Peyer's patch (tissue), 4 donors: ENCODE measurements at regions not wholly inside any gene's neighbourhood (a gene's known extent, or its start where the extent isn't known, plus 50 kb on each side); places are given as distances from the start of the nearest gene placed in this dataset.

Source experiments
- DNase-seq, 3 donors: peaks; one replicate each; pipeline ENCODE4 v3.0.0-alpha.2; 2017 to 2019
- H3K27ac ChIP-seq, 4 donors: fragments of 200-600 bp; sonication (generic); one replicate each; pipeline ENCODE4 v1.5.1; 2016 to 2019
- H3K27me3 ChIP-seq, 2 donors: fragments of 200-600 bp; sonication (generic); one replicate each; pipeline ENCODE4 v1.5.1; 2019
- H3K36me3 ChIP-seq, 3 donors: fragments of 200-600 bp; sonication (generic); one replicate each; pipeline ENCODE4 v1.5.1; 2016 to 2019
- H3K4me1 ChIP-seq, 4 donors: fragments of 200-600 bp; sonication (generic); one replicate each; pipeline ENCODE4 v1.5.1; 2016 to 2019
- H3K4me3 ChIP-seq, 4 donors: fragments of 200-600 bp; sonication (generic); 1 replicate in 3 of 4; 2 replicates in 1 of 4; pipeline ENCODE4 v1.5.1; 2016 to 2019; ENCODE audit warnings: mild to moderate bottlenecking in 1 of 4
- H3K9me3 ChIP-seq, 4 donors: fragments of 200-600 bp; sonication (generic); one replicate each; pipeline ENCODE4 v1.5.1; 2016 to 2019; ENCODE audit warnings: mild to moderate bottlenecking in 1 of 4
- CTCF ChIP-seq, 6 experiments: fragments of 450-650 bp in 4 of 6; fragments of 200-600 bp in 2 of 6; sonication (generic) in 1 of 6; IDR thresholded peaks; one replicate each; pipeline ENCODE4 v1.5.1; 2017 to 2019; ENCODE audit warnings: antibody characterized with exemption in 6 of 6, mild to moderate bottlenecking in 3 of 6, moderate library complexity in 1 of 6
- POLR2A ChIP-seq, 2 donors: fragments of 450-650 bp; IDR thresholded peaks; one replicate each; pipeline ENCODE4 v1.5.1; 2017; ENCODE audit warnings: antibody characterized with exemption in 2 of 2, mild to moderate bottlenecking in 2 of 2, moderate library complexity in 2 of 2

DNA sequence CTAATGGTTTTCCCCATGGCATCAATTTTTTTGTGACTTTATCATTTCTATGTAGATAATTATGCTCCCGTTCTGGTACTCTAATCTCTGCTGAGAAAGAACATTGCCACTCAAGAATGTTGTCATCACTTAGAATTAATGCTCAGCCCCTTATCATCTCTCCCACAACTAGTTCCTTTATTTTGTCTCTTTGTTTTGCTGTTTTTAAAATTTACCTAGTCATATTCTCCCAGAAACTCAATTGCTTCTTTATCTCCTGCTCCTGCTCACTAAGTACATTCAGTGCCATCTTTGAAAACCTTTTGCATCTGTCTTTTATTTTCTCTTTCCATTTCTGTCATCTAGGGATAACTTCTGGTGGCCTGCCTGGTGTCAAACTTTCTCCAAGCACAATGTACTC is 324.9 kb upstream of the MTPN start:
- no peak for DNase-seq
- Histone ChIP-seq H3K4me1 (no peaks in the 10 kb centered on the region), H3K27ac (no peak overlapping the region), H3K9me3 (peaks cover 0 to 7% (median 0%) of the 10 kb centered on the region in 4 donors), H3K36me3 (no peaks in the 10 kb centered on the region), H3K4me3 (no peak overlapping the region), H3K27me3 (no peaks in the 10 kb centered on the region)
- TF ChIP-seq POLR2A (IDR thresholded peaks at IDR 0.05) (no peak), CTCF (IDR thresholded peaks at IDR 0.05) (no peak)

- H3K9me3 ChIP-seq = peaks cover 0 to 5% (median 0%) of the 10 kb centered on the region in 4 donors
- DNase-seq = no peak
- no peaks in the 10 kb centered on the region for H3K36me3 ChIP-seq
- H3K27me3 ChIP-seq = no peaks in the 10 kb centered on the region
- H3K4me3 ChIP-seq = no peak overlapping the region
- TF ChIP-seq POLR2A (IDR thresholded peaks at IDR 0.05) (no peak), CTCF (IDR thresholded peaks at IDR 0.05) (no peak)
- H3K27ac ChIP-seq = no peak overlapping the region
- H3K4me1 ChIP-seq = no peaks in the 10 kb centered on the region
Observed at GRCh38 chr7:136294977-136295376, 317.8 kb upstream of the MTPN start.

DNA sequence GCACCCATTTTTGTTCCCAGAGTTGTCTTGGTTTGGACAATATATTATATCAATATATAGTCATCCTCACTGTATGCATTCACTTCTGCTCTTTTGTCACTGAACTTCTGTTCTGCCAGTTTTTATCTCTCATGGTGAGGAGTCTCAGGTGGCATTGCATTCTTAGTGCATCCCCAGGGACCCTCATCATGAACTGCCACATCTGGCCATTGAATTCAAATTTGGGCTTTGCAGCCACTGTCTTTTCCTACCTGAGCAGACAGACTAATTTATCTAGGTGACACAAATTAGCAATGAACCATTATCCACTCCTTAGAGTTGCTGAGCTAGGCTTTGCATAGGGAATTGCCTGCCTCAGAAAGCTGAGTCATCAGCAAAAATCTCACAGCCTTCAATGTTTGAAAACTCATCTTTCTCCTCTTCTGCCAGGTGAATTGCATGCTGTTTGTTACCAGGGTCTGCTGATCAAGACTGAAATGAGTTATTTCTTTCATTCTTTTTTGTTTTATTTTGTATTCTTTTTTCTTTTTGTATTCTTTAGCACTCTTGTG is 316.8 kb upstream of the MTPN start:
- Histone ChIP-seq H3K4me1 (no peaks in the 10 kb centered on the region), H3K9me3 (peaks cover 0 to 5% (median 0%) of the 10 kb centered on the region in 4 donors), H3K4me3 (no peak overlapping the region), H3K27me3 (no peaks in the 10 kb centered on the region), H3K27ac (no peak overlapping the region), H3K36me3 (no peaks in the 10 kb centered on the region)
- DNase-seq = no peak
- TF ChIP-seq CTCF (IDR thresholded peaks at IDR 0.05) (no peak), POLR2A (IDR thresholded peaks at IDR 0.05) (no peak)

DNA sequence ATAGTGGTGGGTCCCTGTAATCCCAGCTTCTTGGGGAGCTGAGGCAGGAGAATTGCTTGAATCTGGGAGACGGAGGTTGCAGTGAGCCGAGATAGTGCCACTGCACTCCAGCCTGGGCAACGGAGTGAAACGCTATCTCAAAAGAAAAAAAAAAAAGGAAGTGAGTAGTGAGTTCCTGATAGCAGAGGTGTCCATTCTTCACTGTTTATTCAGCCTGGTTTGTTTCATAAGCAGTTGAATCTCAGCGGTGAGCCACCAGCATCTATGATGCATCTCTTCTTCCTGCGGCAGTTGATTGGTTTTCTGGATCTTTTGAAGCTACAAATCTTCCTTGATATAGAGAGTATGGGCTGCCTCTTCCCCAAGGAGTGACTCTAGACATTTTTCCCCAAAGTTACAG is 316.1 kb upstream of the MTPN start:
- no peaks in the 10 kb centered on the region for H3K4me1 ChIP-seq
- H3K36me3 ChIP-seq = no peaks in the 10 kb centered on the region
- no peaks in the 10 kb centered on the region for H3K27me3 ChIP-seq
- H3K27ac ChIP-seq = no peak overlapping the region
- no peak overlapping the region for H3K4me3 ChIP-seq
- H3K9me3 ChIP-seq = peaks cover 0 to 5% (median 0%) of the 10 kb centered on the region in 4 donors
- DNase-seq = no peak
- TF ChIP-seq POLR2A (IDR thresholded peaks at IDR 0.05) = no peak
- no peak for TF ChIP-seq CTCF (IDR thresholded peaks at IDR 0.05)

DNA sequence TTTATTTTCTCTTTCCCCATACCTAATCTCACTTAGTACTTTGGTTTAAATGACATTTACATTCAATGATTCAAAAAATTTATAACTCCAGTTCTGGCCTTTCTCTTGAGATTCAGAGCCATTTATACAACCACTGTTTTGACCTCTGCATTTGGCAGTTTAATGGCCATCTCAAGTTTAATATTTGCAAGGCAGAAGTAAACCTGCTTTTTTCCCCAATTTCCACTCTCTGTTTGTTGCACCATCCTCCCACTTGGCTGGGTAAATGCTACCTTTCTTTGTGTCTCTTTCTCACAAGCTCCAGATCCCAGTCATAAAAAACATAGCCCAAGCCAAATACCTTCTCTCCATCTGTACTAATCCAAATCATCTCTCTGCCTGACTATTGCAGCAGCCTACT is 315.2 kb upstream of the MTPN start:
- DNase-seq = no peak
- Histone ChIP-seq H3K4me1 (no peaks in the 10 kb centered on the region), H3K36me3 (no peaks in the 10 kb centered on the region), H3K9me3 (peaks cover 0 to 2% (median 0%) of the 10 kb centered on the region in 4 donors), H3K27ac (no peak overlapping the region), H3K4me3 (no peak overlapping the region), H3K27me3 (no peaks in the 10 kb centered on the region)
- TF ChIP-seq CTCF (IDR thresholded peaks at IDR 0.05) (no peak), POLR2A (IDR thresholded peaks at IDR 0.05) (no peak)

GRCh38 chr7:136290351-136290750 is 313.2 kb upstream of the MTPN start:
- no peak for DNase-seq
- TF ChIP-seq CTCF (IDR thresholded peaks at IDR 0.05) (no peak), POLR2A (IDR thresholded peaks at IDR 0.05) (no peak)
- no peaks in the 10 kb centered on the region for H3K27me3 ChIP-seq
- no peak overlapping the region for H3K4me3 ChIP-seq
- no peak overlapping the region for H3K27ac ChIP-seq
- H3K4me1 ChIP-seq = no peaks in the 10 kb centered on the region
- no peaks in the 10 kb centered on the region for H3K36me3 ChIP-seq
- H3K9me3 ChIP-seq = no peaks in the 10 kb centered on the region
